ENCODE measurements at regions not wholly inside any gene's neighbourhood (a gene's known extent, or its start where the extent isn't known, plus 50 kb on each side); places are given as distances from the start of the nearest gene placed in this dataset.

DNA sequence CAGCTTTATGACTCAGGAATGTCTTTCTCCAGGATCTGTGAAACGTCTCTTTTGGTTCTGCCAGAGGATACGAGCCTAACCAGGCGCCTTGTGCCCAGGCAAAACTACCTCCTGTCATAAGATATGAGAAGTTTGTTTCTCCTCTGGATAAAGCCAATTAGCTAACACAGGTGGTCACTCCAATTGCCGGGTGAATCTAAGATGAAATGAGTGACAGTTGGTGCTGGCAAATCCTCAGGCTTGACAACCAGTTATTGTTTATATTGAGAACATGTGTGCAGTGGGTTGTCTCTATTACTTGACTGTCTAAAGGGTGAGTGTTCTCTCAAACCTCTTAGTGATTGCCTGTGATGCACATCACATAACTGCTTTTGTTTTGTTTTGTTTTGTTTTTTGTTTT, 449.1 kb downstream of the XPNPEP1 start:
- no peak for DNase-seq (ENCODE audit: low spot score)
- TF ChIP-seq, protein P1, sequence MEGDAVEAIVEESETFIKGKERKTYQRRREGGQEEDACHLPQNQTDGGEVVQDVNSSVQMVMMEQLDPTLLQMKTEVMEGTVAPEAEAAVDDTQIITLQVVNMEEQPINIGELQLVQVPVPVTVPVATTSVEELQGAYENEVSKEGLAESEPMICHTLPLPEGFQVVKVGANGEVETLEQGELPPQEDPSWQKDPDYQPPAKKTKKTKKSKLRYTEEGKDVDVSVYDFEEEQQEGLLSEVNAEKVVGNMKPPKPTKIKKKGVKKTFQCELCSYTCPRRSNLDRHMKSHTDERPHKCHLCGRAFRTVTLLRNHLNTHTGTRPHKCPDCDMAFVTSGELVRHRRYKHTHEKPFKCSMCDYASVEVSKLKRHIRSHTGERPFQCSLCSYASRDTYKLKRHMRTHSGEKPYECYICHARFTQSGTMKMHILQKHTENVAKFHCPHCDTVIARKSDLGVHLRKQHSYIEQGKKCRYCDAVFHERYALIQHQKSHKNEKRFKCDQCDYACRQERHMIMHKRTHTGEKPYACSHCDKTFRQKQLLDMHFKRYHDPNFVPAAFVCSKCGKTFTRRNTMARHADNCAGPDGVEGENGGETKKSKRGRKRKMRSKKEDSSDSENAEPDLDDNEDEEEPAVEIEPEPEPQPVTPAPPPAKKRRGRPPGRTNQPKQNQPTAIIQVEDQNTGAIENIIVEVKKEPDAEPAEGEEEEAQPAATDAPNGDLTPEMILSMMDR (IDR thresholded peaks at IDR 0.05) = no peak
- H3K4me3 ChIP-seq = no peak overlapping the region
- no peak overlapping the region for H3K27ac ChIP-seq

DNA sequence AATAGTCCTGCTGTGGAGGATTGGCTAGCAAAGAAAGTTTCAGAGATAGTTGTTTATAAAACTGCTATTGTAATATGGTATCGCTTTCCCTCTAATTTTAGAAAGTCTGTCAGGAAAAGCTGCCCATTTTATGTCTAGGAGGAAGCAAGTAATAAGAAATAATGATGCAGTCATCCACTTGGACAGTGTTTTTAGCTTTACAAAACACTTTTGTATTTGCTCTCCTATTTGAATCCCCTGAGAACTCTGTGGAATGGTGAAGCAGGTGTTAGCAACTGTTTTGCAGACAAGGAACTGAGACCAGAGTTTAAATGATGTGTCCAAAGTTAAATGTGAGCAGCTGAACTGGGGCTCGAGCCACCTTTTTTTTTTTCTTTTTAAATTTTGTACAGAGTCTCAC, 455.8 kb downstream of the XPNPEP1 start:
- Histone ChIP-seq H3K27ac (no peak overlapping the region), H3K4me3 (no peak overlapping the region)
- TF ChIP-seq, protein P1 (IDR thresholded peaks at IDR 0.05) = no peak
- no peak for DNase-seq (ENCODE audit: low spot score)

DNA sequence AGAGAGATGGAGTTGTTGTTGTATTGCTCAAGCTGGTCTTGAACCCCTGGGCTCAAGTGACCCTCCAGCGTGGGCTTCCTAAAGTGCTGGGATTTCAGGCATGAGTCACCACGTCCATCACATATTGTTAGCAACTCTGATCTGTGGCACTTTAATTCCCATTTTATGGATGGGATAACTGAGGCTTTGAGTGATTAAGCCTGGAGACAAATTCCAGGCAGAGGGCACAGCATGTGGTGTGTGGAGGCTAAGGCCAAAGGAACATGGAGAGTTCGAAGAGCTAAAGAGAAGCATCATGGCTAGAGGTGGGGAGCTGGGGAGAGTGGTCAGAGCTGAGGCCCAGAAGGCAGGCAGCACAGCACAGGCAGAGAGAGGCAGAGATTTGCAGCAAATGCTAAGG, 458.4 kb downstream of the XPNPEP1 start:
- no peak for DNase-seq (ENCODE audit: low spot score)
- TF ChIP-seq, protein P1 (IDR thresholded peaks at IDR 0.05) = no peak
- no peak overlapping the region for H3K4me3 ChIP-seq
- no peak overlapping the region for H3K27ac ChIP-seq

DNA sequence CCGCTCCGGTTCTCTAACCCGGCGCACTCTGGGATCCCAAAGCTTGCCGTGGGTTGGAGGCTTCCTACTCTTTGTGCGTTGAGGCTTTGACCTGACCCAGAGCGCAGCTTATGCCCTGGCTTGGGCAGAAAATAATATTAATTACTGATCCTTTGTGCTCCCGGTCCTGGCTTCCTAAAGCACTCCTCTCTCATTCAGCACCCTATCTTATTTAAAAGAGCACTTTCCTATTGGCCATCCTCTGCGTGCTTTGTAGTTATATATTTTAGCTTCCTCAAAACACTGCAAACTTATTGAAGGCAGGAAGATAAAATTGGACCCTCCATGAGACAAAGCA, 466.0 kb downstream of the XPNPEP1 start:
- DNase-seq (ENCODE audit: low spot score) = no peak
- Histone ChIP-seq H3K4me3 (no peak overlapping the region), H3K27ac (no peak overlapping the region)
- TF ChIP-seq, protein P1 (IDR thresholded peaks at IDR 0.05) = no peak

DNA sequence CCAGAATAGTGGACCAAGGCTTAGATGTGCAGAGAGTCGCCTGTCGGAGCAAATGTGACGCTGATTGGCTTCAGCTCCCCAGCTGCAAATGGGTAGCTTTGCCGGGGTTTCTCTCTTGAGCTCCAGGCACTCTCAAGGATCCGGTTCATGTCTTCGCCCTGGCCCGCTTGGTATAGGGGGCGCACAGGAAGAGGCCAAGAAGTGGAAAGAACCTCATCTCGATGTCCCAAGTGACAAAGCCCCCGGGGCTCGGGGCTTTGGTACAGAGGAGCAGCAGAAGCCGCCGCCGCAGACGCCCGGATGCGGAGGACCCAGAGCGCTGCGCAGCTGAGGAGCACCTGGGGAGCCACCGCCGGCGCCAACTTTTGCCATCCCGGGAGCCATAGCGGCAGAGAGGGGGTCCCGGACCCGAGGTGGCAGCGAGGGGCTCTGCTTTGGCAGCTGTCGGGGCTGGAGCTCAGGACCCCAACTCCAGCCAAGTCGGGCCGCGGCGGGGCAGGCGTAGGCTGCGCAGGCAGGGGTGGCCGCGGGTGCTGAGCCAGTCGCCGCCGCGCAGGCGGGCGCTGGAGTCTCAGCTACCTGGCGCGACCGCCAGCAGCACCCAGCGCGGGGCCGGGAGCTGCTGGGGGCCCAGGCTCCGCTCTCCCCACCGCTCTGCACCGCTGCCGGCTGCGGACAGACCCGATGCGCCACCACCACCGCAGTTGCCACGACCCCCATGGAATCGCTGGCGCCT, 466.6 kb downstream of the XPNPEP1 start:
- Histone ChIP-seq H3K4me3 (peak overlapping the region; percentile 7), H3K27ac (no peak overlapping the region)
- DNase-seq (ENCODE audit: low spot score) = no peak
- TF ChIP-seq, protein P1 (IDR thresholded peaks at IDR 0.05) = no peak

DNA sequence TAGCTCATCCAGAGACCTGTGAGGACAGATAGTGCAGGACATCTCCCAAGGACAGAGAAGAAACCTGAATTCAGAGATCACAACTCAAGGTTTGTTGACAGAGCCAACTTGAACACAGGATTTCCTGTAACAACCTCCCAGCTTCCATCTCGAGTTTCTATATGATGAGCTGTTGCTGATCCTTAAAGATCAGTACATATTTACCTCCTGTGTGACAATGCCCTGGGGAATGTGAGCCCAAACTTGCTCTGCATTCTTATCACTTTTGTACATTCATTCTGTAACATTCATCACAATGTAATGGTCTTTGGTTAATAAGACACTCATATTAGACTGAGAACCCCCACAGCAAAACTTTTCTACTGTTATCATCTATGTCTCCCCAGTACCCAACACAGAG, 468.6 kb downstream of the XPNPEP1 start:
- no peak overlapping the region for H3K27ac ChIP-seq
- no peak for DNase-seq (ENCODE audit: low spot score)
- no peak overlapping the region for H3K4me3 ChIP-seq
- TF ChIP-seq, protein P1 (IDR thresholded peaks at IDR 0.05) = no peak

DNA sequence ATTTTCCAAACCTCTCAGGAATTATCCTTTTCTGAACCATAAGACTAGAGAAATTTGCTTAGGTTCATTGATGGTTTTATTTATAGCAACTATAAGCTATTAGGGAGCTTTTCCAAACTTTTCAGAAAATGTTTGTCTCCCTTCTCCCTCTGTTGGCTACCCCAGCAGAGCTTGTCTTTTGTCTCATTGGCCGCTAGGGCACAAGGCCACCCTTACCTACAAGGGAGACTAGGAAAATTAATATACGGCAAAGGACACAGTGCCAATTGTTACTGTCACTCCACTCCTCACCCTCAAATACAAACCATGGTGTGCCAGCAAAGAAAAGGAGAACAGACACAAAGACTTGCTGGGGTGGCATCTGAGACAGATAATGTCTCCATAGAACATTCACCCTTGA, 471.4 kb downstream of the XPNPEP1 start:
- TF ChIP-seq, protein P1 (IDR thresholded peaks at IDR 0.05) = no peak
- DNase-seq (ENCODE audit: low spot score) = no peak

More for the DNA sequence above, 471.4 kb downstream of the XPNPEP1 start:
- no peak overlapping the region for H3K4me3 ChIP-seq
- H3K27ac ChIP-seq = no peak overlapping the region
